Memory B cell (primary cell): ENCODE measurements at regions not wholly inside any gene's neighbourhood (a gene's known extent, or its start where the extent isn't known, plus 50 kb on each side); places are given as distances from the start of the nearest gene placed in this dataset.

Experiments used
- ATAC-seq: fragments of 150-1000 bp; cut with Tn5 transposase; 2 replicates; pipeline ENCODE4 v1.10.0; 2021; ENCODE audit warnings: low read depth, mild to moderate bottlenecking, moderate library complexity
- DNase-seq, 2 donors: peaks; one replicate each; pipeline ENCODE4 v3.0.0; 2022; ENCODE audit warnings: low spot score in 2 of 2
- H3K27ac Mint-ChIP-seq: one replicate; pipeline ENCODE4 v1.8.0; 2022; ENCODE audit warnings: mild to moderate bottlenecking, moderate library complexity, mixed read lengths
- H3K27me3 Mint-ChIP-seq: one replicate; pipeline ENCODE4 v1.8.0; 2022; ENCODE audit warnings: mixed read lengths
- H3K36me3 Mint-ChIP-seq: one replicate; pipeline ENCODE4 v1.8.0; 2022; ENCODE audit warnings: mild to moderate bottlenecking, mixed read lengths
- H3K4me1 Mint-ChIP-seq: one replicate; pipeline ENCODE4 v1.8.0; 2022; ENCODE audit warnings: mixed read lengths
- H3K4me3 Mint-ChIP-seq: one replicate; pipeline ENCODE4 v1.8.0; 2022; ENCODE audit warnings: mild to moderate bottlenecking, moderate library complexity, mixed read lengths
- H3K9me3 Mint-ChIP-seq: one replicate; pipeline ENCODE4 v1.8.0; 2022; ENCODE audit warnings: mixed read lengths

- Mint-ChIP-seq H3K4me3 (no peak overlapping the region), H3K27me3 (peaks cover 2% of the 10 kb centered on the region), H3K9me3 (peaks cover 8% of the 10 kb centered on the region), H3K36me3 (peaks cover 4% of the 10 kb centered on the region), H3K4me1 (no peaks in the 10 kb centered on the region), H3K27ac (no peak overlapping the region)
- DNase-seq (no peak), ATAC-seq (no peak)
Observed at GRCh38 chr10:7027913-7028808, 382.7 kb downstream of the SFMBT2 start.

- no peak for DNase-seq
- Mint-ChIP-seq H3K4me3 (no peak overlapping the region), H3K36me3 (peaks cover 4% of the 10 kb centered on the region), H3K4me1 (no peaks in the 10 kb centered on the region), H3K9me3 (peaks cover 10% of the 10 kb centered on the region), H3K27me3 (peaks cover 2% of the 10 kb centered on the region), H3K27ac (no peak overlapping the region)
- no peak for ATAC-seq
Observed at GRCh38 chr10:7027237-7027912, 383.5 kb downstream of the SFMBT2 start.

GRCh38 chr10:7026818-7027217 is 384.0 kb downstream of the SFMBT2 start:
- ATAC-seq (no peak), DNase-seq (no peak)
- no peaks in the 10 kb centered on the region for H3K4me1 Mint-ChIP-seq
- peaks cover 4% of the 10 kb centered on the region for H3K36me3 Mint-ChIP-seq
- H3K27me3 Mint-ChIP-seq = peaks cover 2% of the 10 kb centered on the region
- H3K4me3 Mint-ChIP-seq = no peak overlapping the region
- no peak overlapping the region for H3K27ac Mint-ChIP-seq
- H3K9me3 Mint-ChIP-seq = peaks cover 10% of the 10 kb centered on the region

- ATAC-seq = no peak
- Mint-ChIP-seq H3K27me3 (peaks cover 1% of the 10 kb centered on the region), H3K4me1 (no peaks in the 10 kb centered on the region), H3K4me3 (no peak overlapping the region), H3K27ac (no peak overlapping the region), H3K36me3 (peaks cover 3% of the 10 kb centered on the region), H3K9me3 (peaks cover 8% of the 10 kb centered on the region)
- no peak for DNase-seq
Observed at GRCh38 chr10:7025296-7025695, 385.5 kb downstream of the SFMBT2 start.

- Mint-ChIP-seq H3K27ac (no peak overlapping the region), H3K4me3 (no peak overlapping the region), H3K27me3 (peaks cover 5% of the 10 kb centered on the region), H3K9me3 (peaks cover 7% of the 10 kb centered on the region), H3K4me1 (no peaks in the 10 kb centered on the region), H3K36me3 (peaks cover 3% of the 10 kb centered on the region)
- no peak for DNase-seq
- ATAC-seq = no peak
Observed at GRCh38 chr10:7015457-7015856, 395.4 kb downstream of the SFMBT2 start.

GRCh38 chr10:7014721-7015120 is 396.1 kb downstream of the SFMBT2 start:
- Mint-ChIP-seq H3K4me3 (no peak overlapping the region), H3K27ac (no peak overlapping the region), H3K9me3 (peaks cover 8% of the 10 kb centered on the region), H3K36me3 (peaks cover 3% of the 10 kb centered on the region), H3K27me3 (peaks cover 5% of the 10 kb centered on the region), H3K4me1 (no peaks in the 10 kb centered on the region)
- DNase-seq (no peak), ATAC-seq (no peak)

- no peaks in the 10 kb centered on the region for H3K36me3 Mint-ChIP-seq
- H3K9me3 Mint-ChIP-seq = peaks cover 4% of the 10 kb centered on the region
- no peaks in the 10 kb centered on the region for H3K4me1 Mint-ChIP-seq
- H3K27me3 Mint-ChIP-seq = peaks cover 5% of the 10 kb centered on the region
- ATAC-seq = no peak
- no peak overlapping the region for H3K4me3 Mint-ChIP-seq
- no peak for DNase-seq
- no peak overlapping the region for H3K27ac Mint-ChIP-seq
Observed at GRCh38 chr10:7011994-7012393, 398.8 kb downstream of the SFMBT2 start.

- ATAC-seq (no peak), DNase-seq (no peak)
- Mint-ChIP-seq H3K4me1 (no peaks in the 10 kb centered on the region), H3K27me3 (no peaks in the 10 kb centered on the region), H3K4me3 (no peak overlapping the region), H3K9me3 (peaks cover 4% of the 10 kb centered on the region), H3K36me3 (no peaks in the 10 kb centered on the region), H3K27ac (no peak overlapping the region)
Observed at GRCh38 chr10:7008645-7009044, 402.2 kb downstream of the SFMBT2 start.

GRCh38 chr10:7007600-7008190 is 403.1 kb downstream of the SFMBT2 start:
- H3K27ac Mint-ChIP-seq = no peak overlapping the region

GRCh38 chr10:7006566-7006965 is 404.3 kb downstream of the SFMBT2 start:
- Mint-ChIP-seq H3K4me1 (no peaks in the 10 kb centered on the region), H3K4me3 (no peak overlapping the region), H3K27me3 (peaks cover 1% of the 10 kb centered on the region), H3K36me3 (no peaks in the 10 kb centered on the region), H3K27ac (no peak overlapping the region), H3K9me3 (peaks cover 4% of the 10 kb centered on the region)
- no peak for DNase-seq
- ATAC-seq = no peak

More at GRCh38 chr10:7007600-7008190, 403.1 kb downstream of the SFMBT2 start:
- H3K4me1 Mint-ChIP-seq = no peaks in the 10 kb centered on the region
- peaks cover 1% of the 10 kb centered on the region for H3K27me3 Mint-ChIP-seq
- H3K36me3 Mint-ChIP-seq = no peaks in the 10 kb centered on the region
- ATAC-seq (no peak), DNase-seq (no peak)
- peaks cover 4% of the 10 kb centered on the region for H3K9me3 Mint-ChIP-seq
- H3K4me3 Mint-ChIP-seq = no peak overlapping the region

- no peaks in the 10 kb centered on the region for H3K4me1 Mint-ChIP-seq
- no peaks in the 10 kb centered on the region for H3K36me3 Mint-ChIP-seq
- H3K4me3 Mint-ChIP-seq = no peak overlapping the region
- no peak for DNase-seq
- peaks cover 1% of the 10 kb centered on the region for H3K27me3 Mint-ChIP-seq
- H3K9me3 Mint-ChIP-seq = no peaks in the 10 kb centered on the region
- no peak for ATAC-seq
- no peak overlapping the region for H3K27ac Mint-ChIP-seq
Observed at GRCh38 chr10:7003831-7004395, 406.9 kb downstream of the SFMBT2 start.

- no peak for DNase-seq
- no peak for ATAC-seq
- no peak overlapping the region for H3K4me3 Mint-ChIP-seq
Observed at GRCh38 chr10:7000061-7000460, 410.8 kb downstream of the SFMBT2 start.

GRCh38 chr10:6999232-6999925 is 411.5 kb downstream of the SFMBT2 start:
- Mint-ChIP-seq H3K27ac (no peak overlapping the region), H3K9me3 (no peaks in the 10 kb centered on the region), H3K4me1 (no peaks in the 10 kb centered on the region), H3K4me3 (no peak overlapping the region), H3K36me3 (no peaks in the 10 kb centered on the region), H3K27me3 (peaks cover 4% of the 10 kb centered on the region)
- DNase-seq (no peak), ATAC-seq (no peak)

More at GRCh38 chr10:7000061-7000460, 410.8 kb downstream of the SFMBT2 start:
- no peaks in the 10 kb centered on the region for H3K4me1 Mint-ChIP-seq
- H3K27me3 Mint-ChIP-seq = peaks cover 4% of the 10 kb centered on the region
- no peaks in the 10 kb centered on the region for H3K36me3 Mint-ChIP-seq
- no peaks in the 10 kb centered on the region for H3K9me3 Mint-ChIP-seq
- H3K27ac Mint-ChIP-seq = no peak overlapping the region
